GM20000 (cell line): ENCODE measurements at regions not wholly inside any gene's neighbourhood (a gene's known extent, or its start where the extent isn't known, plus 50 kb on each side); places are given as distances from the start of the nearest gene placed in this dataset.

Experiments
- DNase-seq: peaks from one replicate; pipeline ENCODE4 v3.0.0; 2012; ENCODE audit warnings: low spot score
- CTCF ChIP-seq: IDR thresholded peaks from 2 replicates; pipeline ENCODE4 v1.5.1; 2012; ENCODE audit warnings: mild to moderate bottlenecking, control low read depth; ENCODE audit errors: extremely low read depth, missing control alignments

DNA sequence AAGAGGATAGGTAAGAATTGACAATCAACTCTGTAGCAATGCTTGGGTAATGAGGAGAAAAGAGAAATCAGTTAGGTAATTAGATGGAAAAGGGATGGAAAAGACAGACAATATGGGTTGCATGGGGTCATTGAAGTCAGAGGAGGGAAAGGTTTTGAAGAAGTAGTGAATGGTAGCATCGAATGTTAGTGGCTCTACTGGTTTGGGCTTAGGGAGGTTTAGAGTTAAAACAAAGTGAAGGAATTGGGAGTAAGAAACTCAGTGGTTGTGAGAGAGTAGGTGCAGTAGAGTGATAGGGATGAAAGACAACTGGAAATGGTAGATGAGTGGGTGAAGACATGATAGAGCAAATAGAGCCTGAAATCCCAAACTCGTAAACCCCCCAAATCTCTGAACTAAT lies 140.1 kb upstream of the ZFP64 start:
- no peak for TF ChIP-seq CTCF
- no peak for DNase-seq

GRCh38 chr20:52321396-52321795 lies 129.8 kb upstream of the ZFP64 start:
- TF ChIP-seq CTCF, result no peak
- DNase-seq, result no peak

- TF ChIP-seq CTCF, result no peak
- no peak for DNase-seq
These were observed 127.1 kb upstream of the ZFP64 start for GRCh38 chr20:52318651-52319050.

- TF ChIP-seq CTCF, result no peak
These were observed 121.9 kb upstream of the ZFP64 start for GRCh38 chr20:52313341-52313963.

DNA sequence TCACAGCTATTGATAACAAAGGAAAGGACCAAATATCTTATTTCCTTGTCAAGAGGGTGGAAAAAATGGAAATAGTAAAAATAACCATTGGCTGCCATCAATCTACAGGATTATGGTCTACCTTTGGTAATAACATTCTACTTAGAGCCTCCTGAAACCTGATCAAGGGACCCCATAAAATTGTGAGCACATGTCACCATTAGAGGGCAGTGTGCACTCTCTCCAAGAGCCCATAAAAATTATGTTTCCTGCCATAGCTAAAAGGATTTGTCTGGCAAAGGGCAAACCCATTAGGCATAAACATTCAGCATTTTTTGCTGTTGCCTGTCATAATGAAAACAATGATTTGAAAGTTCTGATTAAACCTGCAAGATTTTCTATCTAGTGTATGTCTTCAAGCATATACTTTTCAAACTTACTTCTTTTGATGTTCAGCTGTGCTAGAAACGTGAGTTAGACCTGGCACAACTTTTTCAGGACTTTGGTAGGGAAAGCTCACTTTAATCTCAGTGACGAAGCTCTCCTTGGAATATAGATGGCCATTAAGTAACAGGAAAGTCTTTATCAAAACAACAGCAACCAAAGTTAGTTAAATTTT lies 120.7 kb upstream of the ZFP64 start:
- peak; percentile 33 for TF ChIP-seq CTCF
- peak; percentile 55 for DNase-seq

More at GRCh38 chr20:52313341-52313963, 121.9 kb upstream of the ZFP64 start:
- no peak for DNase-seq

- DNase-seq, result no peak
These were observed 119.7 kb upstream of the ZFP64 start for GRCh38 chr20:52311209-52311794.

More at GRCh38 chr20:52311209-52311794, 119.7 kb upstream of the ZFP64 start:
- TF ChIP-seq CTCF, result no peak
